ENCODE measurements at regions not wholly inside any gene's neighbourhood (a gene's known extent, or its start where the extent isn't known, plus 50 kb on each side); places are given as distances from the start of the nearest gene placed in this dataset.

- H3K4me3 ChIP-seq (replicated peaks in 1 of 2; ENCODE audit: low read depth in 1 of 2, low read length in 2 of 2) = no peak overlapping the region
- no peaks in the 10 kb centered on the region for H3K4me1 ChIP-seq (ENCODE audit: control insufficient read depth in 1 of 2, insufficient read depth in 2 of 2, low read length in 2 of 2)
- RAD21 ChIA-PET (ENCODE audit: low non-redundant PET in 1 of 2, low total read pairs in 2 of 2, uncharacterized antibody in 2 of 2, unreplicated experiment in 2 of 2) = no interaction called here
- H3K9me2 ChIP-seq (ENCODE audit: insufficient read depth) = no peaks in the 10 kb centered on the region
- H3K4me2 ChIP-seq (ENCODE audit: low read length) = no peak overlapping the region
- H3K27me3 ChIP-seq (ENCODE audit: insufficient read depth, low read length) = peaks cover 38% of the 10 kb centered on the region
- H4K20me1 ChIP-seq (ENCODE audit: insufficient read depth) = no peaks in the 10 kb centered on the region
- POLR2A ChIA-PET = no interaction called here
- no peak overlapping the region for H2AFZ ChIP-seq (ENCODE audit: low read depth, low read length, poor library complexity, severe bottlenecking)
- H3K9me3 ChIP-seq (ENCODE audit: control insufficient read depth in 1 of 2, insufficient read depth in 1 of 2, low read depth in 1 of 2, low read length in 2 of 2) = no peaks in the 10 kb centered on the region
- TF ChIP-seq ZBTB33 (IDR thresholded peaks at IDR 0.05; ENCODE audit: extremely low read depth, insufficient replicate concordance, low read length) = no peak
- no peak for TF ChIP-seq CTCF (IDR thresholded peaks at IDR 0.05 in 2 of 3, conservative IDR thresholded peaks at IDR 0.05 in 1 of 3; ENCODE audit: borderline replicate concordance in 1 of 3, insufficient read depth in 1 of 3, low read depth in 2 of 3, low read length in 2 of 3)
- no peak for TF ChIP-seq EGR1 (IDR thresholded peaks at IDR 0.05; ENCODE audit: low read depth)
- TF ChIP-seq SP1 (IDR thresholded peaks at IDR 0.05; ENCODE audit: low read depth) = no peak
- TF ChIP-seq POLR2A (IDR thresholded peaks at IDR 0.05; ENCODE audit: borderline replicate concordance, extremely low read depth, insufficient read depth, insufficient read length) = no peak
- TF ChIP-seq ZNF274 (IDR thresholded peaks at IDR 0.05; ENCODE audit: low read depth, low read length) = no peak
- no peak for TF ChIP-seq ATF3 (IDR thresholded peaks at IDR 0.05)
- no peak for TF ChIP-seq YY1 (IDR thresholded peaks at IDR 0.05; ENCODE audit: extremely low read depth, insufficient replicate concordance, low read depth, low read length)
- TF ChIP-seq RAD21 (IDR thresholded peaks at IDR 0.05; ENCODE audit: low read depth) = no peak
- TF ChIP-seq REST (IDR thresholded peaks at IDR 0.05; ENCODE audit: low read depth) = no peak
- no peak for TF ChIP-seq MAX (IDR thresholded peaks at IDR 0.05)
- no peak for TF ChIP-seq TCF7L2 (IDR thresholded peaks at IDR 0.05; ENCODE audit: borderline replicate concordance, extremely low read depth, insufficient read depth, insufficient read length)
- no peak for TF ChIP-seq CEBPB (IDR thresholded peaks at IDR 0.05; ENCODE audit: low read depth)
- TF ChIP-seq ZFX (IDR thresholded peaks at IDR 0.05) = no peak
- no peak for TF ChIP-seq ELF1 (IDR thresholded peaks at IDR 0.05; ENCODE audit: borderline replicate concordance, low read depth)
- TF ChIP-seq POLR2AphosphoS5 (IDR thresholded peaks at IDR 0.05; ENCODE audit: low read depth, low read length) = no peak
- TF ChIP-seq EZH2phosphoT487 (IDR thresholded peaks at IDR 0.05; ENCODE audit: borderline replicate concordance) = no peak
- TF ChIP-seq EZH2 (IDR thresholded peaks at IDR 0.05) = no peak
- ATAC-seq = no peak
- no TSS peak for BruUV-seq (replicated peaks)
- H3K36me3 ChIP-seq (ENCODE audit: control insufficient read depth in 1 of 2, insufficient read depth in 2 of 2, low read length in 2 of 2) = no peaks in the 10 kb centered on the region
- no peak overlapping the region for H3K27ac ChIP-seq (ENCODE audit: low read depth, low read length)
- DNase-seq (ENCODE audit: low read depth, low spot score) = no peak
- CTCF ChIA-PET = no interaction called here
- no peak overlapping the region for H3K9ac ChIP-seq (ENCODE audit: low read length)
- no peaks in the 10 kb centered on the region for H3K79me2 ChIP-seq (ENCODE audit: insufficient read depth, low read length)
- intact Hi-C loops (cut with micrococcal nuclease) = no loop called here
Measured at GRCh38 chr16:73319261-73319660, 271.3 kb upstream of the ZFHX3 start.
